Activated naive CD8-positive, alpha-beta T cell treated with anti-CD3 and anti-CD28 coated beads, Interleukin-2, amount 50 U/mL, for 24 hours (primary cell): ENCODE measurements at regions not wholly inside any gene's neighbourhood (a gene's known extent, or its start where the extent isn't known, plus 50 kb on each side); places are given as distances from the start of the nearest gene placed in this dataset.

Experiments used
- ATAC-seq: fragments of 150-1000 bp; cut with Tn5 transposase; one replicate; pipeline ENCODE4 v1.10.0; 2021
- DNase-seq: peaks from one replicate; pipeline ENCODE4 v3.0.0; 2021
- H3K27ac Mint-ChIP-seq: one replicate; pipeline ENCODE4 v1.8.0; 2021; ENCODE audit warnings: mild to moderate bottlenecking, mixed read lengths
- H3K27me3 Mint-ChIP-seq: one replicate; pipeline ENCODE4 v1.8.0; 2021; ENCODE audit warnings: mixed read lengths
- H3K36me3 Mint-ChIP-seq: one replicate; pipeline ENCODE4 v1.8.0; 2021; ENCODE audit warnings: low read depth, mixed read lengths
- H3K4me1 Mint-ChIP-seq: one replicate; pipeline ENCODE4 v1.8.0; 2021; ENCODE audit warnings: mixed read lengths
- H3K4me3 Mint-ChIP-seq: one replicate; pipeline ENCODE4 v1.8.0; 2021; ENCODE audit warnings: mild to moderate bottlenecking, moderate library complexity, mixed read lengths
- H3K9me3 Mint-ChIP-seq: one replicate; pipeline ENCODE4 v1.8.0; 2021; ENCODE audit warnings: mixed read lengths

DNA sequence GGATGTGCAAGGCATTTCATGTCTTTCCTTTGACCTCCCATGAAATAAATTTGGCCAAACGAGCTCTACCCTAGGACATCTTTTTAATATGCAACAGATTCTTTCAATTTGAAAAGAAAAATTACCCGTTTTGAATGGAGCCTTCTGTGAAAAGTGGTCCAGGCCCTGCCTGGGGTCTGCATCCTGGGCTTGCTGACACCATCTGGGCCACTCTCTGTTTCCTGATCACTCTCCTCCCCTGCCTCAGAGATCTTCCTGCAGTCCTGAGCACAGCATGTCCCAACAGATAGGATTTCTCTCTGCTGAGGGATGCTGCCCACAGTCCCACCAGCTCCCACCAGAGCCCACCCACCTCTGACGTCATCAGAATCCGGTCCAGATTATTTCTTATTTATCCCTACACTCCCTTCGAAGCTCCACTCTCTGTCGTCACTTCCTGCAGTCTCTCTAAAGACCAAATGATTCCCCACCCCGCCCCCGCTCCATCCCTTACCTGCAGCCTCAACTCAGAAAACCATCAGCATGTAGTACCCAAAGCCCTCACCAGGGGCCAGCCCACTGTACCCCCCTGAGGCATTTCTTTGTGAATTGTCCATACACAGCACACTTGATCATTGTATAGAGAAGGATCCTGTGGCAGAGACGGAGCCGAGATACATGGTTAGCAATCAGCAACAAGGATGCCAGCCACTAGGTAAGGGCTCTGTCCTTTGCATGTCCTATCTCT, 192.1 kb upstream of the MGMT start:
- Mint-ChIP-seq H3K4me3 (no peak overlapping the region), H3K27me3 (peaks cover 21% of the 10 kb centered on the region), H3K9me3 (no peaks in the 10 kb centered on the region), H3K4me1 (peaks cover 5% of the 10 kb centered on the region), H3K36me3 (no peaks in the 10 kb centered on the region), H3K27ac (no peak overlapping the region)
- ATAC-seq = no peak
- DNase-seq = no peak

GRCh38 chr10:129275886-129276285, 191.2 kb upstream of the MGMT start:
- H3K27ac Mint-ChIP-seq = no peak overlapping the region
- H3K9me3 Mint-ChIP-seq = no peaks in the 10 kb centered on the region
- no peak for ATAC-seq
- peaks cover 24% of the 10 kb centered on the region for H3K27me3 Mint-ChIP-seq
- H3K36me3 Mint-ChIP-seq = no peaks in the 10 kb centered on the region
- H3K4me3 Mint-ChIP-seq = no peak overlapping the region
- H3K4me1 Mint-ChIP-seq = peaks cover 5% of the 10 kb centered on the region
- no peak for DNase-seq

- H3K27ac Mint-ChIP-seq = no peak overlapping the region
- H3K36me3 Mint-ChIP-seq = no peaks in the 10 kb centered on the region
- H3K4me3 Mint-ChIP-seq = no peak overlapping the region
- H3K9me3 Mint-ChIP-seq = peaks cover 8% of the 10 kb centered on the region
- DNase-seq (no peak), ATAC-seq (no peak)
- peaks cover 31% of the 10 kb centered on the region for H3K27me3 Mint-ChIP-seq
- peaks cover 5% of the 10 kb centered on the region for H3K4me1 Mint-ChIP-seq
Observed at GRCh38 chr10:129277084-129277483, 190.0 kb upstream of the MGMT start.

DNA sequence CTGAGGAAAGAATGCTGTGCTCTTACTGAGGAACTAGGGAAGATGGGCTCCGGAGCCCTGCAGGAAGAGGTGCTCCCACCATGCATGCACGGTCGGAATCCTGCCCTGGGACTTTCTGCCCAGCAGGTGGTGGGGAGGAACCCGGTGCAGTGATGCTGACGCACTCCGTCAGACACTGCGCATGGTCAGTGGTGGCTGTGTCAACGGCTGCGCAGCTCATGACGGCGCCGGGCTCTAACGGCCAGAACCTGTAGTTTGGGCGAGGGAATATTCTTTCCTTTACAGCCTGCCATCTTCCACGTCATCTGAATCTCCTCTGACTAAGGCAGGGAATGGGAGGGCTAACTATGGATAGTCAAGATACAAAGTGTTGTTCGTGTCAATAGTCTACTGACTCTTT, 189.2 kb upstream of the MGMT start:
- Mint-ChIP-seq H3K36me3 (no peaks in the 10 kb centered on the region), H3K9me3 (peaks cover 8% of the 10 kb centered on the region), H3K27me3 (peaks cover 31% of the 10 kb centered on the region), H3K4me3 (no peak overlapping the region), H3K4me1 (peaks cover 5% of the 10 kb centered on the region), H3K27ac (no peak overlapping the region)
- ATAC-seq (no peak), DNase-seq (no peak)

DNA sequence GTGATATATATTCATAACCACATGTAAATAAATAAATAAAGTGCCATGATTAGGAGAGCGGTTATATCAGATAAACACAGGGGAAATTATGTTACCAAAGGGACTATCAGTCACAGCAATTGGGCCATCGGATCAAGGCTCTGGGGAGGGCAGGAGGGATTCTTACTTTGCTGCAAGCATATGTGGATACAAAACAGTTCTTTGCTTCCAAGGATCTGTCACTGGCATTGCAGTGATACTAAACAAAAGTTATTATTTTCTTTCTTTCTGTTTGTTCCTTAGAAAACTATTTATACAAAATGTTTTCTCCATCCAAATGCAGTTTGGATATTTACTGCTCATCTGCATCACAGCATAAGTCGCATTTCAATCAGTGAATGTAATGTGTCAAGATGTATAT, 188.4 kb upstream of the MGMT start:
- H3K4me3 Mint-ChIP-seq = no peak overlapping the region
- peaks cover 5% of the 10 kb centered on the region for H3K4me1 Mint-ChIP-seq
- H3K27ac Mint-ChIP-seq = no peak overlapping the region
- DNase-seq (no peak), ATAC-seq (no peak)
- H3K27me3 Mint-ChIP-seq = peaks cover 31% of the 10 kb centered on the region
- H3K9me3 Mint-ChIP-seq = peaks cover 8% of the 10 kb centered on the region
- no peaks in the 10 kb centered on the region for H3K36me3 Mint-ChIP-seq

- DNase-seq = no peak
- ATAC-seq = no peak
Observed at GRCh38 chr10:129279446-129280154, 187.4 kb upstream of the MGMT start.

DNA sequence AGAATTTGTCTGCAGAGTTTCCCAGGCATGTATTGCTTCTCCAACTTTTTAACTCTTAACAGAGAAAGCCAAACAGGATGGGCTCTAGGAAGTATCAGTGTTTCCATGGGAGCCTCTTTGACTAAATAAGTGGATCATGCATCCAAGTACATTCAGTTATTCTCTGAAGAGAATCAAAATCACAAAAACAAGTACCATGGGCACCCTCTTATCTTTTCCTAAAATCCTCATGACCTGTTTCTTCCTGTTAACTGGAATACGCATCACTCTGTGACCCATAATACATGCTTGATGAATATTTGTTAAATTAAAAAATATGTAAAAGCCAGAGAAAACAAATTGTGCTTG, 186.9 kb upstream of the MGMT start:
- ATAC-seq = no peak
- Mint-ChIP-seq H3K36me3 (no peaks in the 10 kb centered on the region), H3K4me1 (peaks cover 5% of the 10 kb centered on the region), H3K9me3 (peaks cover 8% of the 10 kb centered on the region), H3K27me3 (peaks cover 28% of the 10 kb centered on the region), H3K4me3 (no peak overlapping the region), H3K27ac (no peak overlapping the region)
- DNase-seq = no peak

More at GRCh38 chr10:129279446-129280154, 187.4 kb upstream of the MGMT start:
- Mint-ChIP-seq H3K27ac (no peak overlapping the region), H3K4me1 (peaks cover 5% of the 10 kb centered on the region), H3K9me3 (peaks cover 8% of the 10 kb centered on the region), H3K36me3 (no peaks in the 10 kb centered on the region), H3K27me3 (peaks cover 31% of the 10 kb centered on the region), H3K4me3 (no peak overlapping the region)

DNA sequence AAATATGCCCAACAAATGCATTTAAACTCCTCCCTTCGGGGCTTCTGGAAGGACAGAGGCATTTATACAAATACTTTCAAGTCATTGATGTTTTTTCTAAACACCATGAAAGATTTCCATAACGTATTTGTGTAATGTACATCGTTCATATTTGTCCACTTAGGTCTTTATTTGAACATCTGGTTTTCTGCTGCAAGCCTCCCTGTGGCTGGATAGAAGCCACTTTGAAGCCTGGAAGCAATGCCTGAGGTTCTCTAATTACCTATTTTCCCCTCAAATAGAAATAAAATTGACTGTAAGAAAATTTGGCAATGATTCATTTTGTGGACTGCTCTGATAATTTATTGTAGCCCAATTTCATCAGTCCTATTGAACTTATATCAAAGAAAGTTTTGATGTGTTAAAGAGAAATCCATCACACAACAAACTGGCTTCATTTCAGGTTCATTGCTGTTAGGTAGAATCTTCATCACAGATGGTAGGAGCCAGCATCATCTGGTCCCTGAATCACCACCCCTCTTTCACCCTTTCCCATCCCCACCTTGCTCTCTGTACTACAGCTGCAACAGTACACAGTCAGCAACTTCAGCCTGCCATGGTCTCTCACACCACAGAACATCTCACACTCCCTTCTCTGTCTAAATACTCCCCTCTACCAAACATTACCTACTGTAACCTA, 186.0 kb upstream of the MGMT start:
- H3K27me3 Mint-ChIP-seq = peaks cover 28% of the 10 kb centered on the region
- peaks cover 1% of the 10 kb centered on the region for H3K4me1 Mint-ChIP-seq
- peaks cover 8% of the 10 kb centered on the region for H3K9me3 Mint-ChIP-seq
- DNase-seq (no peak), ATAC-seq (no peak)
- no peak overlapping the region for H3K27ac Mint-ChIP-seq
- H3K4me3 Mint-ChIP-seq = no peak overlapping the region
- H3K36me3 Mint-ChIP-seq = no peaks in the 10 kb centered on the region

DNA sequence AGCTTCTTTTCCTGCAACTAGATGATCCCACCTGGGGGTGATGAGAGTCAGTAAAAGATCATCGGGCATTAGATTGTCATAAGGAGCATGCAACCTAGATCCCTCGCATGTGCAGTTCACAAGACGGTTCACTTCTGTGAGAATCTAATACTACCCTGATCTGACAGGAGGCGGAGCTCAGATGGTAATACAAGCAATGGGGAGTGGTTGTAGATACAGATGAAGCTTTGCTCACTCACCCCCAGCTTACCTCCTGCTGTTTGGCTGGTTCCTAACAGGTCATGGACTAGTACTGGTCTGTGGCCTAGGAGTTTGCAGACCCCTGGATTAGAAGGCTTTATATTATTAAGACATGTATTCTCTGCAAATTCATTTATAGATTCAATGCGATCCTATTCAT, 181.6 kb upstream of the MGMT start:
- Mint-ChIP-seq H3K27ac (no peak overlapping the region), H3K4me1 (no peaks in the 10 kb centered on the region), H3K36me3 (no peaks in the 10 kb centered on the region), H3K27me3 (peaks cover 14% of the 10 kb centered on the region), H3K4me3 (no peak overlapping the region), H3K9me3 (peaks cover 8% of the 10 kb centered on the region)
- DNase-seq = no peak
- no peak for ATAC-seq

GRCh38 chr10:129288999-129289584, 177.9 kb upstream of the MGMT start:
- Mint-ChIP-seq H3K27ac (no peak overlapping the region), H3K4me1 (no peaks in the 10 kb centered on the region), H3K36me3 (no peaks in the 10 kb centered on the region), H3K4me3 (no peak overlapping the region), H3K9me3 (no peaks in the 10 kb centered on the region), H3K27me3 (peaks cover 4% of the 10 kb centered on the region)
- ATAC-seq (no peak), DNase-seq (no peak)

DNA sequence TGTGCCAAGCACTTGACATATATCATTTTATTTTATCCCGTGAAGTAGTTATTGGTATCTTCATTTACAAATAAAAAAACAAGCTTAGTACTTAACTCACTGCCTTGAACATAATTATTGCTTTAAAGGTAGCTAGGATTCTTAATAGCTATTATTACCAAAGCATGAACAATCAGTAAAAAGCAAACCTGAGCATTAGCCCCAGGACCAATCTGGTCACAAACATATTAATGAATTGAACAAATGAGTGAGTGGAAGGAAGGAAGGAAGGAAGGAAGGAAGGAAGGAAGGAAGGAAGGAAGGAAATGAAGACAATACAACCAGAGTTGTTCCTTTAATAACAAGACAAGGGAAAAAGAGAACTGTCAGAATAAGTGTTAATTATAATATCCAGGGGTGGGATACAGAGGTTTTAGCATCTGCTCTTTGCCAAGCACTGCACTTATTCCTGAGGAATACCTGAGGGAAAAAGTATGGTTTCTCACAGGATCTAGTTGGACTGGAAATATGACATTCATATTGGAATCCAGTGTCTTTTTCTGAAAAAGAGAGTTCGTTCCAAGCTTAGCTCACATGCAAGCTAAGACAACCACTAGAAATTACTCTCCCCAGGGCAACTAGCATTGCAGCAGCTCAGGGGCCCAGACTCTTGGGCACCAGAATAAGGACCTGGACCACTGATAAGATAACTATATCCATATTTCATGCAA, 172.9 kb upstream of the MGMT start:
- ATAC-seq (no peak), DNase-seq (no peak)
- H3K4me3 Mint-ChIP-seq = no peak overlapping the region
- no peaks in the 10 kb centered on the region for H3K9me3 Mint-ChIP-seq
- peaks cover 7% of the 10 kb centered on the region for H3K27me3 Mint-ChIP-seq
- no peaks in the 10 kb centered on the region for H3K4me1 Mint-ChIP-seq
- H3K27ac Mint-ChIP-seq = no peak overlapping the region
- H3K36me3 Mint-ChIP-seq = no peaks in the 10 kb centered on the region

- Mint-ChIP-seq H3K27me3 (peaks cover 7% of the 10 kb centered on the region), H3K4me1 (no peaks in the 10 kb centered on the region), H3K27ac (no peak overlapping the region), H3K9me3 (no peaks in the 10 kb centered on the region), H3K36me3 (no peaks in the 10 kb centered on the region), H3K4me3 (no peak overlapping the region)
- no peak for DNase-seq
- ATAC-seq = no peak
Observed at GRCh38 chr10:129294944-129295343, 172.1 kb upstream of the MGMT start.

- ATAC-seq = no peak
- no peak overlapping the region for H3K4me3 Mint-ChIP-seq
- no peaks in the 10 kb centered on the region for H3K9me3 Mint-ChIP-seq
- no peak for DNase-seq
- no peaks in the 10 kb centered on the region for H3K4me1 Mint-ChIP-seq
- H3K36me3 Mint-ChIP-seq = no peaks in the 10 kb centered on the region
- H3K27me3 Mint-ChIP-seq = peaks cover 2% of the 10 kb centered on the region
- no peak overlapping the region for H3K27ac Mint-ChIP-seq
Observed at GRCh38 chr10:129305046-129305445, 162.0 kb upstream of the MGMT start.

DNA sequence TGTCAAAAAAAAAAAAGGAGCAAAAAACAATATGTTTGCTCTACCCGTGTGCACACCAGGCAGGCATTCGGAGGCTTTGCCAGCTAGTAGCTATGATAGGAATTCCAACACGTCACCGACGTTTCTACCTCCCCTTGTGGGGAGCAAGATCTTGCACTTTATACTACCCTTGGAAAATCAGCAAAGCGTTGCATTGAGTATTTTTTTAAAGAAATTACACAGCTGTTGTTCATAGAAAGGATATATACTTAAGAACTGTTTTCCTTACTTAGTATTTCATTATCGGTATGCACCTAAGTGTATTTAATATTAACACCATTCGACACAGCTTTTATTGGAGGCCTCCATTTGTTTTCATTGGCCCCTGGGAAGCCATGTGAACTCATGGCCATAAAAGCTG, 159.9 kb upstream of the MGMT start:
- H3K27ac Mint-ChIP-seq = no peak overlapping the region

More for the DNA sequence above, 159.9 kb upstream of the MGMT start:
- Mint-ChIP-seq H3K36me3 (no peaks in the 10 kb centered on the region), H3K4me1 (no peaks in the 10 kb centered on the region), H3K4me3 (no peak overlapping the region), H3K27me3 (no peaks in the 10 kb centered on the region), H3K9me3 (no peaks in the 10 kb centered on the region)
- no peak for DNase-seq
- ATAC-seq = no peak
